ENCODE measurements at regions not wholly inside any gene's neighbourhood (a gene's known extent, or its start where the extent isn't known, plus 50 kb on each side); places are given as distances from the start of the nearest gene placed in this dataset.
"Not testable (repeated sequence)": the region's sequence is repeated elsewhere in the genome, so short reads cannot be mapped to it uniquely, and the experiment has no call there.

DNA sequence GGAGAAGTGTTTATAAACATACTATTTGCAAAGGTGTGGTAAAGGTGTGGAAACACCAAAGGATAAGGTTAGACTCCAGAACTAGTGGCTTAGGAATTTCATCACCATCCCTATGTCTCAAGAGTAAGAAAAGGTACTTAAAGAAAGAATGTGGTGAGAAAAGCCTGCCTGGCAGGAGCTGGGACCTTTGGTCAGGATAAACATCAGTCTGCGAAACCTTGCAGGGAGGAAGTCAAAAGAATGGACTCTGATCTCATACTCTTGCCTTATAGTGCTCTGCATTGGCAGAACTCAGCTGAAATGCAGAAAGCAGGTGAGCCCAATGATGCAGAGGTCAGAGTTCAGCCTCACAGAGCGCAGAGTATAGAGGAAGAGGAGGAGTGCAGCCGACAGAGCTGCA, 97.2 kb upstream of the NR3C2 start:
- WGBS, 2 donors = 85 to 90% methylated on average over 3 of the region's 3 CpGs
- Histone ChIP-seq H3K27ac (no peak overlapping the region), H3K27me3 (no peaks in the 10 kb centered on the region), H3K36me3 (no peaks in the 10 kb centered on the region), H3K9me3 (peaks cover 0 to 18% (median 5%) of the 10 kb centered on the region in 3 donors), H3K4me1 (no peaks in the 10 kb centered on the region), H3K4me3 (no peak overlapping the region)
- DNase-seq = no peak
- intact Hi-C loops (cut with DNase I) = no loop called here
- TF ChIP-seq CTCF (IDR thresholded peaks at IDR 0.05) = no peak
- TF ChIP-seq POLR2A (IDR thresholded peaks at IDR 0.05) = no peak

GRCh38 chr4:148533851-148534250, 91.6 kb upstream of the NR3C2 start:
- H3K27me3 ChIP-seq; H3K27ac ChIP-seq; H3K4me3 ChIP-seq; H3K36me3 ChIP-seq; DNase-seq; H3K4me1 ChIP-seq; intact Hi-C loops (cut with DNase I): not testable (repeated sequence)
- H3K9me3 ChIP-seq = peaks cover 0 to 47% (median 18%) of the 10 kb centered on the region in 3 donors
- WGBS, 2 donors = 85 to 100% methylated on average over 1 of the region's 1 CpG

- no peak overlapping the region for H3K4me3 ChIP-seq
- H3K9me3 ChIP-seq = peaks cover 0 to 37% (median 18%) of the 10 kb centered on the region in 3 donors
- no peaks in the 10 kb centered on the region for H3K36me3 ChIP-seq
- no peaks in the 10 kb centered on the region for H3K27me3 ChIP-seq
- DNase-seq = no peak
- no peak overlapping the region for H3K27ac ChIP-seq
- TF ChIP-seq CTCF (IDR thresholded peaks at IDR 0.05) = no peak
- TF ChIP-seq POLR2A (IDR thresholded peaks at IDR 0.05) = no peak
- no peaks in the 10 kb centered on the region for H3K4me1 ChIP-seq
- intact Hi-C loops (cut with DNase I) = no loop called here
Measured at GRCh38 chr4:148530114-148530513, 87.9 kb upstream of the NR3C2 start.

DNA sequence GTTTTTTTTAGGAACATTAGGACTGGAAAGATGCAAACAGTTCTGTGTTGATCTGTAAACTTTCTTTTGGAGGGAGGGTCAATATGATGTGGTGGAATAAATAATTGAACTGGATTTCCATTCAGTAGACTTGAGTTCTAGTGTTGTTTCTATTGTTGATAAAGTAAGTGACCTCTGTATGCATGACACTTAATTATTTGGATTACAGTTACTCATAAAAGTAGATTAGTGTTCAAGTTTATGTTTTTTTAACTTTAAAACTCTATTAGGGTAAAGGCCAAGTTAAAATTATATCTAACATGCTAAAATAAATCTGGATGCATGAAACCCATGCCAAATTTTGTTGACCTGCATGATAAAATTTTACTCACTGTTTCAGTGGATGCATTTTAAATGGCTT, 85.4 kb upstream of the NR3C2 start:
- intact Hi-C loops (cut with DNase I) = no loop called here
- Histone ChIP-seq H3K27ac (no peak overlapping the region), H3K4me3 (no peak overlapping the region), H3K36me3 (no peaks in the 10 kb centered on the region), H3K4me1 (no peaks in the 10 kb centered on the region), H3K9me3 (peaks cover 0 to 12% (median 0%) of the 10 kb centered on the region in 3 donors), H3K27me3 (no peaks in the 10 kb centered on the region)
- TF ChIP-seq POLR2A (IDR thresholded peaks at IDR 0.05) = no peak
- TF ChIP-seq CTCF (IDR thresholded peaks at IDR 0.05) = no peak
- no peak for DNase-seq

- no peak overlapping the region for H3K27ac ChIP-seq
- H3K4me3 ChIP-seq = no peak overlapping the region
- TF ChIP-seq POLR2A (IDR thresholded peaks at IDR 0.05) (no peak), CTCF (IDR thresholded peaks at IDR 0.05) (no peak)
- intact Hi-C loops (cut with DNase I) = no loop called here
- no peaks in the 10 kb centered on the region for H3K36me3 ChIP-seq
- no peaks in the 10 kb centered on the region for H3K27me3 ChIP-seq
- H3K4me1 ChIP-seq = no peaks in the 10 kb centered on the region
- no peaks in the 10 kb centered on the region for H3K9me3 ChIP-seq
- 72 to 73% methylated on average over 4 of the region's 4 CpGs for WGBS, 2 donors
- DNase-seq = no peak
Measured at GRCh38 chr4:148522995-148523394, 80.8 kb upstream of the NR3C2 start.

DNA sequence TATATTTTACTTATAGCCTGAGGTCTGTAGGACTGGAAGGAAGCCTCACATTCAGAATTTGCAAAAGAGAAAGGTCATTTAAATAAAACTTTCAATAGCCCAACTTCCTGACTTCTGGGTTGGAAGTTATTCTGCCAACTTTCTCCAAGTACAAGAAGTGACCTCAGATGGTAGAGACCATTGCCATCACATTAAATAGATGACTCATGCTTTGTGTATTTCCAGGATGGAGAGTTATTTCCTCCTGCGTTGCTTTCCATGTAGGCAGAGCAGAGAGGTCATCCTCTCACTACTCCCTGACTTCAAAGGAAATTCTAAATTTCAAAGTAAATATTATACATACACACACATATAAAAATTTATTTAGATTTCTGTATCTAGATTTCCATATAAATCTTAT, 73.0 kb upstream of the NR3C2 start:
- H3K27ac ChIP-seq = peak overlapping the region in 1 of 4 donors; percentile 14
- H3K4me3 ChIP-seq = no peak overlapping the region
- no peak for TF ChIP-seq CTCF (IDR thresholded peaks at IDR 0.05)
- TF ChIP-seq POLR2A (IDR thresholded peaks at IDR 0.05) = no peak
- 17% methylated on average over 1 of the region's 1 CpG for WGBS, 2 donors
- no peaks in the 10 kb centered on the region for H3K27me3 ChIP-seq
- DNase-seq = no peak
- intact Hi-C loops (cut with DNase I) = no loop called here
- H3K36me3 ChIP-seq = no peaks in the 10 kb centered on the region
- H3K9me3 ChIP-seq = no peaks in the 10 kb centered on the region
- H3K4me1 ChIP-seq = no peaks in the 10 kb centered on the region

Data from esophagus squamous epithelium (tissue), 5 donors.